OCI-LY1 (cell line): ENCODE measurements at regions not wholly inside any gene's neighbourhood (a gene's known extent, or its start where the extent isn't known, plus 50 kb on each side); places are given as distances from the start of the nearest gene placed in this dataset.

Experiments
- H2AFZ ChIP-seq: fragments of 200-600 bp; sonication (generic), shearing (Covaris generic); 2 replicates; pipeline ENCODE4 v1.6.0; 2014; ENCODE audit warnings: antibody characterized with exemption, mild to moderate bottlenecking, low read length
- H3F3A ChIP-seq: fragments of 200-600 bp; sonication (generic), shearing (Covaris generic); 2 replicates; pipeline ENCODE4 v1.6.0; 2014; ENCODE audit warnings: mild to moderate bottlenecking, antibody characterized with exemption, low read length, moderate library complexity; ENCODE audit not compliant: insufficient read depth
- H3K27ac ChIP-seq: fragments of 200-600 bp; sonication (generic); 2 replicates; pipeline ENCODE4 v1.5.1; 2014; ENCODE audit warnings: low read length, mixed run types, mild to moderate bottlenecking, low read depth; ENCODE audit not compliant: poor library complexity, severe bottlenecking
- H3K27me3 ChIP-seq: fragments of 200-600 bp; sonication (generic); 2 replicates; pipeline ENCODE4 v1.6.0; 2014; ENCODE audit warnings: antibody characterized with exemption, mild to moderate bottlenecking, low read length, moderate library complexity; ENCODE audit not compliant: insufficient read depth
- H3K36me3 ChIP-seq: fragments of 200-600 bp; sonication (generic); 2 replicates; pipeline ENCODE4 v1.6.1; 2014; ENCODE audit warnings: mild to moderate bottlenecking, antibody characterized with exemption, low read length, moderate library complexity, mixed read lengths; ENCODE audit not compliant: insufficient read depth
- H3K4me1 ChIP-seq: fragments of 200-600 bp; sonication (generic); 2 replicates; pipeline ENCODE4 v1.5.1; 2014; ENCODE audit warnings: mild to moderate bottlenecking, low read length, moderate library complexity; ENCODE audit not compliant: insufficient read depth, severe bottlenecking
- H3K4me2 ChIP-seq: fragments of 200-600 bp; sonication (generic), shearing (Covaris generic); 2 replicates; pipeline ENCODE4 v1.6.1; 2014; ENCODE audit warnings: low read length
- H3K4me3 ChIP-seq: fragments of 200-600 bp; sonication (generic); 2 replicates; pipeline ENCODE4 v1.5.1; 2014; ENCODE audit warnings: low read length, low read depth, mild to moderate bottlenecking, mixed read lengths; ENCODE audit not compliant: poor library complexity, severe bottlenecking
- H3K79me2 ChIP-seq: fragments of 200-600 bp; shearing (Covaris generic); 2 replicates; pipeline ENCODE4 v1.6.1; 2016; ENCODE audit warnings: mixed run types, low read length, mixed read lengths; ENCODE audit not compliant: insufficient read depth
- H3K9ac ChIP-seq: fragments of 200-600 bp; sonication (generic), shearing (Covaris generic); 2 replicates; pipeline ENCODE4 v1.6.1; 2014; ENCODE audit warnings: mild to moderate bottlenecking, low read length, mixed read lengths
- H3K9me2 ChIP-seq: fragments of 200-600 bp; sonication (generic), shearing (Covaris generic); 2 replicates; pipeline ENCODE4 v1.6.1; 2014; ENCODE audit warnings: low read depth, mild to moderate bottlenecking, low read length, mixed read lengths
- H3K9me3 ChIP-seq: fragments of 200-600 bp; shearing (Covaris generic); 2 replicates; pipeline ENCODE4 v1.6.1; 2014; ENCODE audit warnings: low read length, mixed read lengths
- H4K20me1 ChIP-seq: fragments of 200-600 bp; sonication (generic), shearing (Covaris generic); 2 replicates; pipeline ENCODE4 v1.6.0; 2016; ENCODE audit warnings: mild to moderate bottlenecking, low read length; ENCODE audit not compliant: insufficient read depth
- EZH2 ChIP-seq: fragments of 200-600 bp; sonication (generic), shearing (Covaris generic); IDR thresholded peaks from 2 replicates; pipeline ENCODE4 v1.8.0; 2017; ENCODE audit warnings: borderline replicate concordance, mixed run types, mild to moderate bottlenecking, antibody characterized with exemption, low read length, moderate library complexity, mixed read lengths
- TF ChIP-seq, protein P1 (sequence below): fragments of 200-600 bp; sonication (generic), shearing (Covaris generic); IDR thresholded peaks from 2 replicates; pipeline ENCODE4 v1.5.1; 2017; ENCODE audit warnings: mild to moderate bottlenecking, antibody characterized with exemption, low read length, moderate library complexity, mixed read lengths

- H3K9ac ChIP-seq, result no peak overlapping the region
- no peak for TF ChIP-seq EZH2
- TF ChIP-seq, protein P1, sequence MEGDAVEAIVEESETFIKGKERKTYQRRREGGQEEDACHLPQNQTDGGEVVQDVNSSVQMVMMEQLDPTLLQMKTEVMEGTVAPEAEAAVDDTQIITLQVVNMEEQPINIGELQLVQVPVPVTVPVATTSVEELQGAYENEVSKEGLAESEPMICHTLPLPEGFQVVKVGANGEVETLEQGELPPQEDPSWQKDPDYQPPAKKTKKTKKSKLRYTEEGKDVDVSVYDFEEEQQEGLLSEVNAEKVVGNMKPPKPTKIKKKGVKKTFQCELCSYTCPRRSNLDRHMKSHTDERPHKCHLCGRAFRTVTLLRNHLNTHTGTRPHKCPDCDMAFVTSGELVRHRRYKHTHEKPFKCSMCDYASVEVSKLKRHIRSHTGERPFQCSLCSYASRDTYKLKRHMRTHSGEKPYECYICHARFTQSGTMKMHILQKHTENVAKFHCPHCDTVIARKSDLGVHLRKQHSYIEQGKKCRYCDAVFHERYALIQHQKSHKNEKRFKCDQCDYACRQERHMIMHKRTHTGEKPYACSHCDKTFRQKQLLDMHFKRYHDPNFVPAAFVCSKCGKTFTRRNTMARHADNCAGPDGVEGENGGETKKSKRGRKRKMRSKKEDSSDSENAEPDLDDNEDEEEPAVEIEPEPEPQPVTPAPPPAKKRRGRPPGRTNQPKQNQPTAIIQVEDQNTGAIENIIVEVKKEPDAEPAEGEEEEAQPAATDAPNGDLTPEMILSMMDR, result peak; percentile 72
- no peaks in the 10 kb centered on the region for H4K20me1 ChIP-seq
- H3K9me3 ChIP-seq, result no peaks in the 10 kb centered on the region
- no peaks in the 10 kb centered on the region for H3F3A ChIP-seq
- peak overlapping the region; percentile 82; the same call in 1 of the 2 replicates for H2AFZ ChIP-seq
- H3K4me1 ChIP-seq, result no peaks in the 10 kb centered on the region
- no peaks in the 10 kb centered on the region; the same call in 1 of the 2 replicates for H3K9me2 ChIP-seq
- no peak overlapping the region for H3K4me3 ChIP-seq
- no peaks in the 10 kb centered on the region; the same call in 1 of the 2 replicates for H3K27me3 ChIP-seq
- H3K79me2 ChIP-seq, result no peaks in the 10 kb centered on the region
- H3K4me2 ChIP-seq, result no peak overlapping the region
- no peak overlapping the region for H3K27ac ChIP-seq
- H3K36me3 ChIP-seq, result no peaks in the 10 kb centered on the region
These were observed 121.8 kb upstream of the NLGN1 start for GRCh38 chr3:173275740-173276139.

- Histone ChIP-seq H4K20me1 (no peaks in the 10 kb centered on the region), H3K9ac (no peak overlapping the region), H3K4me2 (no peak overlapping the region), H3K79me2 (no peaks in the 10 kb centered on the region), H3K4me3 (no peak overlapping the region), H3K36me3 (no peaks in the 10 kb centered on the region), H2AFZ (no peak overlapping the region), H3F3A (no peaks in the 10 kb centered on the region), H3K27ac (no peak overlapping the region), H3K9me3 (no peaks in the 10 kb centered on the region), H3K27me3 (no peaks in the 10 kb centered on the region), H3K4me1 (no peaks in the 10 kb centered on the region), H3K9me2 (no peaks in the 10 kb centered on the region; the same call in 1 of the 2 replicates)
- TF ChIP-seq, protein P1, result no peak
- no peak for TF ChIP-seq EZH2
These were observed 123.7 kb upstream of the NLGN1 start for GRCh38 chr3:173273838-173274237.

- Histone ChIP-seq H3K79me2 (no peaks in the 10 kb centered on the region), H3K4me2 (no peak overlapping the region), H3K9me3 (no peaks in the 10 kb centered on the region), H4K20me1 (no peaks in the 10 kb centered on the region), H3K4me1 (no peaks in the 10 kb centered on the region), H3K4me3 (no peak overlapping the region), H2AFZ (no peak overlapping the region), H3K9me2 (no peaks in the 10 kb centered on the region; the same call in 1 of the 2 replicates), H3K27me3 (no peaks in the 10 kb centered on the region), H3F3A (no peaks in the 10 kb centered on the region), H3K36me3 (no peaks in the 10 kb centered on the region), H3K27ac (no peak overlapping the region), H3K9ac (no peak overlapping the region)
- TF ChIP-seq, protein P1, result no peak
- no peak for TF ChIP-seq EZH2
These were observed 127.7 kb upstream of the SPATA16 start for GRCh38 chr3:173268781-173269180.
